Panc1 (cell line): ENCODE measurements at regions not wholly inside any gene's neighbourhood (a gene's known extent, or its start where the extent isn't known, plus 50 kb on each side); places are given as distances from the start of the nearest gene placed in this dataset.

Experiments
- ATAC-seq: fragments of 200-7000 bp; cut with Tn5 transposase; 2 replicates; pipeline ENCODE4 v1.9.1; 2020; ENCODE audit warnings: mild to moderate bottlenecking, moderate library complexity
- BruUV-seq: library from RNA; stranded (reverse); fragments of 400-500 nt; replicated peaks from 2 replicates; lab custom pipeline; 2021; lab: Mats Ljungman, UMichigan
- CTCF ChIA-PET: fragments of 300-600 bp; sonication (Branson Sonifier 250); formaldehyde crosslinking; loops from one replicate; lab custom pipeline; 2022; ENCODE audit warnings: antibody characterized with exemption; lab: Charles Lee
- POLR2A ChIA-PET: fragments of 300-600 bp; sonication (Branson Sonifier 250); formaldehyde crosslinking; loops from one replicate; lab custom pipeline; 2022; ENCODE audit warnings: antibody characterized with exemption; lab: Charles Lee
- DNase-seq: peaks from one replicate; pipeline ENCODE4 v3.0.0-alpha.2; 2010; ENCODE audit warnings: low read depth, low spot score
- H3K27ac ChIP-seq: 2 replicates; pipeline ENCODE4 v1.5.1; 2011; ENCODE audit warnings: mild to moderate bottlenecking, low read length, inconsistent platforms
- H3K27me3 ChIP-seq: fragments of 200-500 bp; sonication (Bioruptor generic); 2 replicates; pipeline ENCODE4 v1.6.0; 2014; ENCODE audit warnings: low read length, inconsistent platforms; ENCODE audit not compliant: control insufficient read depth, insufficient read depth
- H3K36me3 ChIP-seq: fragments of 200-500 bp; sonication (Bioruptor generic); 2 replicates; pipeline ENCODE4 v1.5.1; 2014; ENCODE audit warnings: inconsistent platforms, mild to moderate bottlenecking, low read length, moderate library complexity; ENCODE audit not compliant: control insufficient read depth, insufficient read depth
- H3K4me1 ChIP-seq: 2 replicates; pipeline ENCODE4 v1.5.1; 2011; ENCODE audit warnings: inconsistent platforms, mild to moderate bottlenecking, low read length, moderate library complexity; ENCODE audit not compliant: control insufficient read depth, insufficient read depth
- H3K4me3 ChIP-seq, 2 experiments: 2 replicates each; pipeline ENCODE4 v1.5.1; 2011 to 2012; ENCODE audit warnings: low read depth in 2 of 2, low read length in 2 of 2, mild to moderate bottlenecking in 2 of 2, inconsistent platforms in 1 of 2, moderate library complexity in 1 of 2
- H3K9me3 ChIP-seq: fragments of 200-500 bp; sonication (Bioruptor generic); 2 replicates; pipeline ENCODE4 v1.5.1; 2014; ENCODE audit warnings: low read depth, mild to moderate bottlenecking, inconsistent platforms, low read length, moderate library complexity; ENCODE audit not compliant: control insufficient read depth, insufficient read depth
- CTCF ChIP-seq: fragments of 450-650 bp; IDR thresholded peaks from 2 replicates; pipeline ENCODE4 v1.5.1; 2017; ENCODE audit warnings: mild to moderate bottlenecking
- POLR2AphosphoS5 ChIP-seq: IDR thresholded peaks from 2 replicates; pipeline ENCODE4 v1.6.1; 2012; ENCODE audit warnings: mild to moderate bottlenecking, low read depth, low read length, moderate library complexity
- REST ChIP-seq, 2 experiments: IDR thresholded peaks; 2 replicates each; pipeline ENCODE4 v1.6.1; 2011 to 2012; ENCODE audit warnings: low read depth in 2 of 2, control low read depth in 1 of 2, low read length in 1 of 2, mild to moderate bottlenecking in 1 of 2, moderate library complexity in 1 of 2; ENCODE audit not compliant: insufficient read depth in 1 of 2
- SIN3A ChIP-seq: IDR thresholded peaks from 2 replicates; pipeline ENCODE4 v1.6.1; 2012; ENCODE audit warnings: low read depth, mild to moderate bottlenecking, low read length, moderate library complexity, borderline replicate concordance; ENCODE audit not compliant: insufficient read depth
- TCF7L2 ChIP-seq: IDR thresholded peaks from 2 replicates; pipeline ENCODE4 v1.6.1; 2011; ENCODE audit warnings: mild to moderate bottlenecking, low read depth, low read length, inconsistent platforms
- in situ Hi-C: cut with HindIII; loops from 2 replicates; pipeline ENCODE4 v1.10.0; 2016; ENCODE audit warnings: low sequenced_read_pairs, low pct_unique_long_range_greater_than_20kb
- intact Hi-C: fragments of 100-400 bp; cut with micrococcal nuclease; formaldehyde crosslinking; loops from one replicate; pipeline ENCODE4 v1.10.0; 2022; ENCODE audit not compliant: unreplicated experiment

GRCh38 chr1:29667951-29668350 is 431.6 kb downstream of the PTPRU start:
- intact Hi-C loops = no loop called here
- H3K4me3 ChIP-seq = no peak overlapping the region
- H3K9me3 ChIP-seq = no peaks in the 10 kb centered on the region
- H3K4me1 ChIP-seq = no peaks in the 10 kb centered on the region
- POLR2A ChIA-PET = no interaction called here
- ATAC-seq (no peak), DNase-seq (no peak)
- BruUV-seq = no TSS peak
- in situ Hi-C loops = no loop called here
- H3K27ac ChIP-seq = no peak overlapping the region
- peaks cover 11% of the 10 kb centered on the region for H3K27me3 ChIP-seq
- TF ChIP-seq POLR2AphosphoS5 = no peak
- no peak for TF ChIP-seq SIN3A
- TF ChIP-seq REST (IDR thresholded peaks at IDR 0.05; ENCODE audit: insufficient read depth in 1 of 2, low read depth in 2 of 2, low read length in 1 of 2) = no peak
- TF ChIP-seq TCF7L2 = no peak
- no peak for TF ChIP-seq CTCF
- no peaks in the 10 kb centered on the region for H3K36me3 ChIP-seq
- CTCF ChIA-PET = no interaction called here

GRCh38 chr1:29664711-29665110 is 428.4 kb downstream of the PTPRU start:
- ChIA-PET POLR2A (no interaction called here), CTCF (no interaction called here)
- H3K27me3 ChIP-seq = peaks cover 11% of the 10 kb centered on the region
- H3K4me1 ChIP-seq = no peaks in the 10 kb centered on the region
- H3K9me3 ChIP-seq = peaks cover 1% of the 10 kb centered on the region; the same call in 1 of the 2 replicates
- intact Hi-C loops = no loop called here
- no peaks in the 10 kb centered on the region for H3K36me3 ChIP-seq
- ATAC-seq = no peak
- in situ Hi-C loops = no loop called here
- TF ChIP-seq SIN3A (no peak), CTCF (no peak), TCF7L2 (no peak)
- H3K4me3 ChIP-seq = no peak overlapping the region
- DNase-seq = no peak
- no TSS peak for BruUV-seq
- H3K27ac ChIP-seq = no peak overlapping the region
